GM10266 (cell line): ENCODE measurements at regions not wholly inside any gene's neighbourhood (a gene's known extent, or its start where the extent isn't known, plus 50 kb on each side); places are given as distances from the start of the nearest gene placed in this dataset.

ENCODE experiments used
- DNase-seq: peaks from one replicate; pipeline ENCODE4 v3.0.0; 2012; ENCODE audit errors: extremely low spot score
- TF ChIP-seq, protein P1 (sequence below): IDR thresholded peaks from 2 replicates; pipeline ENCODE4 v1.5.1; 2012; ENCODE audit warnings: mild to moderate bottlenecking, low read depth; ENCODE audit not compliant: control insufficient read depth, insufficient read depth; ENCODE audit errors: missing control alignments

DNA sequence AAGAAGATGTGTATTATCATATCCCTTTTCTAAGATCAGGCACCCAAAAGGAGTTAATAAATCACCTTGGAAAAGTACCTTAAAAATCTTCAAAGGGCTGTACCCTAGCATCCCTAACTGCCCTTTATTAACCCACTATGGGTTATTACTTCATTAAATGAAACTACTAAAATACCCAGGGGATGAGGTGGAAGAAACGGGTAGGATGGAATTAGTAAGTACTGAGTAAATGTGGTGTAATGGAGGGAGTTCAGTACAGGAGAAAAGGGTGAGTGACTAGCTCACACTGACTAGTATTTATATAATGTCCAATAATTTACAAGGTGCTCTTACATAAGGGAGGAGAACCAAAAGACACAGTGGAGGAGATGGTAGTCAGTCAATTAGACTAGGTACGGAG lies 51.0 kb upstream of the RASGEF1B start:
- TF ChIP-seq, protein P1, sequence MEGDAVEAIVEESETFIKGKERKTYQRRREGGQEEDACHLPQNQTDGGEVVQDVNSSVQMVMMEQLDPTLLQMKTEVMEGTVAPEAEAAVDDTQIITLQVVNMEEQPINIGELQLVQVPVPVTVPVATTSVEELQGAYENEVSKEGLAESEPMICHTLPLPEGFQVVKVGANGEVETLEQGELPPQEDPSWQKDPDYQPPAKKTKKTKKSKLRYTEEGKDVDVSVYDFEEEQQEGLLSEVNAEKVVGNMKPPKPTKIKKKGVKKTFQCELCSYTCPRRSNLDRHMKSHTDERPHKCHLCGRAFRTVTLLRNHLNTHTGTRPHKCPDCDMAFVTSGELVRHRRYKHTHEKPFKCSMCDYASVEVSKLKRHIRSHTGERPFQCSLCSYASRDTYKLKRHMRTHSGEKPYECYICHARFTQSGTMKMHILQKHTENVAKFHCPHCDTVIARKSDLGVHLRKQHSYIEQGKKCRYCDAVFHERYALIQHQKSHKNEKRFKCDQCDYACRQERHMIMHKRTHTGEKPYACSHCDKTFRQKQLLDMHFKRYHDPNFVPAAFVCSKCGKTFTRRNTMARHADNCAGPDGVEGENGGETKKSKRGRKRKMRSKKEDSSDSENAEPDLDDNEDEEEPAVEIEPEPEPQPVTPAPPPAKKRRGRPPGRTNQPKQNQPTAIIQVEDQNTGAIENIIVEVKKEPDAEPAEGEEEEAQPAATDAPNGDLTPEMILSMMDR: no peak
- no peak for DNase-seq

DNA sequence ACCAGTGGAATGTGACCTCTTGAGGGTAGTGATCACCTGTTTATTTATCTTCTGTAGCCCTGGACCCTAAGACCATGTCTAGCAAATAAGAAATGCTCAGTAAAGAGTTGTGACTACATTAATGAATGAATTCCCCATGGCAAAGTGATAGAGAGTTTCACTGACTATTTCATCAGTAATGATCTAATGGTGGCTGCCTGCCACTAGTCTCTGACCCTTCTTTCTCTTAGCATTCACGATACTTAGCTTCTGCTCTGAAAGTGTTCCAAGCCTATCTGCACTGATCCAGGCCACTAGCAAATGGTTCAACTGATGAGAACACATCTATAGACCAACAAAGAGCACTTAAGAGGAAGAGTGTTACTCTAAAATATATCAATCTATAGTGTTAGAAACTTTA lies 50.0 kb upstream of the RASGEF1B start:
- TF ChIP-seq, protein P1: no peak
- no peak for DNase-seq
